ENCODE measurements at regions not wholly inside any gene's neighbourhood (a gene's known extent, or its start where the extent isn't known, plus 50 kb on each side); places are given as distances from the start of the nearest gene placed in this dataset.

DNA sequence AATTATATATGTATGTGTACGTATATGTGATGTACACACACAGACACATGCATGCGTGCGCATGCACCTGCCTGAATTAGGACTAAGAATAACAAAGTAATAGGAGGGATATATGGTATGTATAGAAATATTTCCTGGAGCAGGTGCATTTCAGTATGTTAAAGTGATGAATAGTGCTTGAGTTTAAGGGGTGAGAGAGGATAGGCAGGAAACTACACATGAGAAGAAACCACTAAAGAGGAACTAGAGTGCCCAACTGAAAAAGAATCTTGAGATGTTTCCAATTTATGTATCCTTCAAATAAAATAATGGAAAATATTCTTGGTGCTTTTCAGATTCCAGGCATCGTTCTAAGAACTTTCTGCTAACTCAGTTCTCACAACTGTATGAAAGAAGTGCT is 52.6 kb upstream of the UNC5C start:
- DNase-seq (ENCODE audit: low read depth) = no peak
- TF ChIP-seq CTCF (conservative IDR thresholded peaks at IDR 0.05; ENCODE audit: low read depth, low read length) = no peak
- H3K4me3 ChIP-seq (ENCODE audit: low read length) = no peak overlapping the region

GRCh38 chr4:95599777-95600400 is 51.1 kb upstream of the UNC5C start:
- no peak for TF ChIP-seq CTCF (conservative IDR thresholded peaks at IDR 0.05; ENCODE audit: low read depth, low read length)
- H3K4me3 ChIP-seq (ENCODE audit: low read length) = no peak overlapping the region
- DNase-seq (ENCODE audit: low read depth) = no peak

Data from retinal pigment epithelial cell (primary cell).